Fibroblast of pulmonary artery (primary cell): ENCODE measurements at regions not wholly inside any gene's neighbourhood (a gene's known extent, or its start where the extent isn't known, plus 50 kb on each side); places are given as distances from the start of the nearest gene placed in this dataset.

Source experiments
- DNase-seq: peaks from one replicate; pipeline ENCODE4 v3.0.0-alpha.2; 2010; ENCODE audit warnings: low read depth
- H3K4me3 ChIP-seq: replicated peaks from 2 replicates; pipeline ENCODE4 v1.5.1; 2011; ENCODE audit warnings: low read depth, mild to moderate bottlenecking, control low read depth, low read length, moderate library complexity
- CTCF ChIP-seq: IDR thresholded peaks from 2 replicates; pipeline ENCODE4 v1.5.1; 2011; ENCODE audit warnings: mild to moderate bottlenecking, control low read depth, low read length, inconsistent platforms; ENCODE audit errors: missing control alignments

- no peak for TF ChIP-seq CTCF
- DNase-seq, result no peak
- H3K4me3 ChIP-seq, result no peak overlapping the region
These were observed 753.3 kb downstream of the IRX1 start for GRCh38 chr5:4348919-4349318.

- TF ChIP-seq CTCF, result no peak
- no peak for DNase-seq
- no peak overlapping the region for H3K4me3 ChIP-seq
These were observed 760.6 kb downstream of the IRX1 start for GRCh38 chr5:4356201-4356600.

DNA sequence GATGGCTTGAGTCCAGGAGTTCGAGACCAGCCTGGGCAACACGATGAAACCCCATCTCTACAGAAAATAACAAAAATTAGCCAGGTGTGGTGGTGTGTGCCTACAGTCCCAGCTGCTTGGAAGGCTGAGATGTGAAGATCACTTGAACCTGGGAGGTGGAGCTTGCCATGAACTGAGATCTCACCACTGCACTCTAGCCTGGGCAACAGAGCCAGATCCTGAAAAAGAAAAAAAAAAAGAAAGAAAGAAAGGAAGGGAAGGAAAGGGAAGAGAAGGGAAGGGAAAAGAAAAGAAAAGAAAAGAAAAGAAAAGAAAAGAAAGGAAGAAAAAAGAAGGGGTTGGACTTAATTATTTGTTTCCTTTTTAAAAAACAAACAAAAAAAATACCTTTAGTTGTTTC is 764.2 kb downstream of the IRX1 start:
- no peak for TF ChIP-seq CTCF
- no peak for DNase-seq
- no peak overlapping the region for H3K4me3 ChIP-seq

- H3K4me3 ChIP-seq, result no peak overlapping the region
- TF ChIP-seq CTCF, result no peak
- DNase-seq, result no peak
These were observed 766.1 kb downstream of the IRX1 start for GRCh38 chr5:4361753-4362152.

- DNase-seq, result no peak
These were observed 766.8 kb downstream of the IRX1 start for GRCh38 chr5:4362411-4362810.

GRCh38 chr5:4363045-4363444 is 767.4 kb downstream of the IRX1 start:
- DNase-seq, result no peak
- TF ChIP-seq CTCF, result no peak
- no peak overlapping the region for H3K4me3 ChIP-seq

More at GRCh38 chr5:4362411-4362810, 766.8 kb downstream of the IRX1 start:
- no peak for TF ChIP-seq CTCF
- no peak overlapping the region for H3K4me3 ChIP-seq

- H3K4me3 ChIP-seq, result no peak overlapping the region
- DNase-seq, result no peak
- no peak for TF ChIP-seq CTCF
These were observed 771.0 kb downstream of the IRX1 start for GRCh38 chr5:4366628-4367027.
